Heart left ventricle (tissue), 13 donors: ENCODE measurements at regions not wholly inside any gene's neighbourhood (a gene's known extent, or its start where the extent isn't known, plus 50 kb on each side); places are given as distances from the start of the nearest gene placed in this dataset.

Source experiments
- POLR2A ChIP-seq, 2 donors: fragments of 450-650 bp; IDR thresholded peaks; one replicate each; pipeline ENCODE4 v1.6.1; 2017; ENCODE audit warnings: antibody characterized with exemption in 2 of 2, mild to moderate bottlenecking in 2 of 2, moderate library complexity in 2 of 2
- TF ChIP-seq, protein P1 (sequence below), 12 donors: fragments of 200-600 bp; sonication (generic) in 4 of 12; IDR thresholded peaks; one replicate each; pipeline versions ENCODE4 v1.5.0 to v1.8.0; 2018 to 2022; ENCODE audit warnings: antibody characterized with exemption in 12 of 12, mild to moderate bottlenecking in 5 of 12
- donor health status: ischemic (EF 13 %, LVEDD 7.1; RV severe dilation, severe dysfunction).
- donor health status: DM: no; HTN: yes; CAD: no.
- donor health status: DM: no; HTN: no; CAD: no.
- donor health status: ischemic (EF 25% LVEDD 6.9; RV normal size, moderate dysfunction).
- donor health status: ischemic (EF 25% LVEDD 5.7; RV mildly dilated, moderate dysfunction).
- donor health status: ischemic (EF 35%, LVEDD 5.7; RV mildly dilated, moderate dysfunction).
- donor health status: nonischemic (EF 11% LVEDD 7.7; RV severe dilation, severe dysfunction).
- donor health status: DM: yes; HTN: yes; CAD: no.
- donor health status: PGD.
- donor health status: ischemic (EF 29% LVEDD 5.4; RV normal size, mild dysfunction).
- donor health status: nonischemic (EF 23%, LVEDD 6.1; RV moderate dilation, normal function).

- TF ChIP-seq, protein P1, sequence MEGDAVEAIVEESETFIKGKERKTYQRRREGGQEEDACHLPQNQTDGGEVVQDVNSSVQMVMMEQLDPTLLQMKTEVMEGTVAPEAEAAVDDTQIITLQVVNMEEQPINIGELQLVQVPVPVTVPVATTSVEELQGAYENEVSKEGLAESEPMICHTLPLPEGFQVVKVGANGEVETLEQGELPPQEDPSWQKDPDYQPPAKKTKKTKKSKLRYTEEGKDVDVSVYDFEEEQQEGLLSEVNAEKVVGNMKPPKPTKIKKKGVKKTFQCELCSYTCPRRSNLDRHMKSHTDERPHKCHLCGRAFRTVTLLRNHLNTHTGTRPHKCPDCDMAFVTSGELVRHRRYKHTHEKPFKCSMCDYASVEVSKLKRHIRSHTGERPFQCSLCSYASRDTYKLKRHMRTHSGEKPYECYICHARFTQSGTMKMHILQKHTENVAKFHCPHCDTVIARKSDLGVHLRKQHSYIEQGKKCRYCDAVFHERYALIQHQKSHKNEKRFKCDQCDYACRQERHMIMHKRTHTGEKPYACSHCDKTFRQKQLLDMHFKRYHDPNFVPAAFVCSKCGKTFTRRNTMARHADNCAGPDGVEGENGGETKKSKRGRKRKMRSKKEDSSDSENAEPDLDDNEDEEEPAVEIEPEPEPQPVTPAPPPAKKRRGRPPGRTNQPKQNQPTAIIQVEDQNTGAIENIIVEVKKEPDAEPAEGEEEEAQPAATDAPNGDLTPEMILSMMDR (IDR thresholded peaks at IDR 0.05), result no peak
- no peak for TF ChIP-seq POLR2A (IDR thresholded peaks at IDR 0.05)
Observed at GRCh38 chr16:66265556-66266141, 100.8 kb upstream of the CDH5 start.
